ENCODE measurements at regions not wholly inside any gene's neighbourhood (a gene's known extent, or its start where the extent isn't known, plus 50 kb on each side); places are given as distances from the start of the nearest gene placed in this dataset.
"Not testable (repeated sequence)": the region's sequence is repeated elsewhere in the genome, so short reads cannot be mapped to it uniquely, and the experiment has no call there.

GRCh38 chr21:27526451-27526850 is 559.6 kb upstream of the ADAMTS5 start:
- no peak for DNase-seq (ENCODE audit: extremely low spot score in 2 of 2)
- intact Hi-C loops (cut with DNase I): no loop called here
- Histone ChIP-seq H3K36me3 (no peaks in the 10 kb centered on the region), H3K27ac (no peak overlapping the region), H3K9me3 (no peaks in the 10 kb centered on the region), H3K4me1 (no peaks in the 10 kb centered on the region), H3K4me3 (no peak overlapping the region), H3K27me3 (no peaks in the 10 kb centered on the region)
- TF ChIP-seq POLR2AphosphoS5 (IDR thresholded peaks at IDR 0.05; ENCODE audit: insufficient read depth in 1 of 2, low read depth in 1 of 2): no peak
- no peak for TF ChIP-seq POLR2A (IDR thresholded peaks at IDR 0.05)
- no peak for TF ChIP-seq CTCF (IDR thresholded peaks at IDR 0.05)

GRCh38 chr21:27525780-27526179 is 558.9 kb upstream of the ADAMTS5 start:
- Histone ChIP-seq H3K27ac (no peak overlapping the region), H3K27me3 (no peaks in the 10 kb centered on the region), H3K4me1 (no peaks in the 10 kb centered on the region), H3K4me3 (no peak overlapping the region), H3K9me3 (no peaks in the 10 kb centered on the region), H3K36me3 (no peaks in the 10 kb centered on the region)
- no peak for DNase-seq (ENCODE audit: extremely low spot score in 2 of 2)
- intact Hi-C loops (cut with DNase I): no loop called here
- TF ChIP-seq POLR2AphosphoS5 (IDR thresholded peaks at IDR 0.05; ENCODE audit: insufficient read depth in 1 of 2, low read depth in 1 of 2): no peak
- no peak for TF ChIP-seq POLR2A (IDR thresholded peaks at IDR 0.05)
- no peak for TF ChIP-seq CTCF (IDR thresholded peaks at IDR 0.05)

GRCh38 chr21:27519361-27519760 is 552.5 kb upstream of the ADAMTS5 start:
- no peak overlapping the region for H3K27ac ChIP-seq
- intact Hi-C loops (cut with DNase I): no loop called here
- peaks cover 5% of the 10 kb centered on the region for H3K4me1 ChIP-seq
- H3K4me3 ChIP-seq: no peak overlapping the region
- no peak for DNase-seq (ENCODE audit: extremely low spot score in 2 of 2)
- TF ChIP-seq CTCF (IDR thresholded peaks at IDR 0.05) (no peak), POLR2AphosphoS5 (IDR thresholded peaks at IDR 0.05; ENCODE audit: insufficient read depth in 1 of 2, low read depth in 1 of 2) (no peak), POLR2A (IDR thresholded peaks at IDR 0.05) (no peak)
- H3K36me3 ChIP-seq: no peaks in the 10 kb centered on the region
- H3K9me3 ChIP-seq: no peaks in the 10 kb centered on the region
- no peaks in the 10 kb centered on the region for H3K27me3 ChIP-seq

GRCh38 chr21:27517177-27517576 is 550.3 kb upstream of the ADAMTS5 start:
- intact Hi-C loops (cut with DNase I): not testable (repeated sequence)

GRCh38 chr21:27515676-27516075 is 548.8 kb upstream of the ADAMTS5 start:
- DNase-seq (ENCODE audit: extremely low spot score in 2 of 2): no peak
- H3K36me3 ChIP-seq: no peaks in the 10 kb centered on the region
- no peak overlapping the region for H3K4me3 ChIP-seq
- H3K27me3 ChIP-seq: no peaks in the 10 kb centered on the region
- H3K9me3 ChIP-seq: no peaks in the 10 kb centered on the region
- intact Hi-C loops (cut with DNase I): no loop called here
- TF ChIP-seq CTCF (IDR thresholded peaks at IDR 0.05): no peak
- peaks cover 5% of the 10 kb centered on the region for H3K4me1 ChIP-seq
- H3K27ac ChIP-seq: no peak overlapping the region

More at GRCh38 chr21:27517177-27517576, 550.3 kb upstream of the ADAMTS5 start:
- not testable (repeated sequence) for H3K4me3 ChIP-seq; DNase-seq (ENCODE audit: extremely low spot score in 2 of 2); H3K27ac ChIP-seq; H3K27me3 ChIP-seq; H3K36me3 ChIP-seq; H3K9me3 ChIP-seq; H3K4me1 ChIP-seq

GRCh38 chr21:27513825-27514224 is 546.9 kb upstream of the ADAMTS5 start:
- TF ChIP-seq POLR2A (IDR thresholded peaks at IDR 0.05) (no peak), POLR2AphosphoS5 (IDR thresholded peaks at IDR 0.05; ENCODE audit: insufficient read depth in 1 of 2, low read depth in 1 of 2) (no peak), CTCF (IDR thresholded peaks at IDR 0.05) (no peak)
- intact Hi-C loops (cut with DNase I): no loop called here
- no peak overlapping the region for H3K4me3 ChIP-seq

More at GRCh38 chr21:27513825-27514224, 546.9 kb upstream of the ADAMTS5 start:
- Histone ChIP-seq H3K4me1 (peaks cover 5% of the 10 kb centered on the region), H3K36me3 (no peaks in the 10 kb centered on the region), H3K9me3 (no peaks in the 10 kb centered on the region), H3K27ac (no peak overlapping the region), H3K27me3 (no peaks in the 10 kb centered on the region)
- DNase-seq (ENCODE audit: extremely low spot score in 2 of 2): no peak

Data from vagina (tissue), 2 donors.